Lung (tissue), 11 donors: ENCODE measurements at regions not wholly inside any gene's neighbourhood (a gene's known extent, or its start where the extent isn't known, plus 50 kb on each side); places are given as distances from the start of the nearest gene placed in this dataset.

Source experiments
- ATAC-seq: fragments of 200-7000 bp; cut with Tn5 transposase; one replicate; pipeline ENCODE4 v1.9.1; 2020; ENCODE audit warnings: moderate number of reproducible peaks; ENCODE audit not compliant: insufficient read depth, low FRiP score
- DNase-seq, 3 donors: peaks; one replicate each; pipeline ENCODE4 v3.0.0-alpha.2; 2013 to 2017
- H3K27ac ChIP-seq, 2 donors: one replicate each; pipeline ENCODE4 v1.5.1; 2013; ENCODE audit warnings: mild to moderate bottlenecking in 2 of 2, moderate library complexity in 2 of 2, control low read depth in 1 of 2, inconsistent platforms in 1 of 2, low read depth in 1 of 2, low read length in 1 of 2
- H3K27me3 ChIP-seq, 3 donors: one replicate each; pipeline ENCODE4 v1.5.1; 2013; ENCODE audit warnings: low read length in 2 of 3; ENCODE audit not compliant: control insufficient read depth in 3 of 3, insufficient read depth in 3 of 3
- H3K36me3 ChIP-seq, 4 donors: one replicate each; pipeline ENCODE4 v1.5.1; 2013; ENCODE audit warnings: low read length in 4 of 4, mild to moderate bottlenecking in 1 of 4, moderate library complexity in 1 of 4; ENCODE audit not compliant: control insufficient read depth in 4 of 4, insufficient read depth in 4 of 4
- H3K4me1 ChIP-seq, 5 donors: one replicate each; pipeline ENCODE4 v1.5.1; 2013; ENCODE audit warnings: low read length in 5 of 5, mild to moderate bottlenecking in 2 of 5, moderate library complexity in 1 of 5; ENCODE audit not compliant: control insufficient read depth in 5 of 5, insufficient read depth in 5 of 5
- H3K4me3 ChIP-seq: one replicate; pipeline ENCODE4 v1.5.1; 2013; ENCODE audit warnings: mild to moderate bottlenecking, control low read depth, moderate library complexity
- H3K9ac ChIP-seq, 2 donors: one replicate each; pipeline ENCODE4 v1.5.1; 2013; ENCODE audit warnings: low read length in 2 of 2, control low read depth in 1 of 2; ENCODE audit not compliant: insufficient read depth in 1 of 2
- H3K9me3 ChIP-seq, 4 donors: one replicate each; pipeline ENCODE4 v1.5.1; 2013; ENCODE audit warnings: low read length in 3 of 4, mild to moderate bottlenecking in 1 of 4, moderate library complexity in 1 of 4; ENCODE audit not compliant: control insufficient read depth in 4 of 4, insufficient read depth in 3 of 4
- CTCF ChIP-seq: IDR thresholded peaks from 2 replicates; pipeline ENCODE4 v1.5.1; 2012; ENCODE audit warnings: mild to moderate bottlenecking; ENCODE audit errors: control extremely low read depth, extremely low read depth
- WGBS, 2 donors: extraction: QIAGEN DNeasy Blood & Tissue Kit; methylation state at CpG; one replicate each; pipeline ENCODE4 v1.1.7; 2013; 5-methylcytosine and 5-hydroxymethylcytosine counted together
- donor health status: control.
- donor health status: control.
- donor health status: Bipolar disorder and iron deficiency.
- donor health status: healthy.
- donor health status: DM: yes; HTN: yes; CAD: no.

- no peak overlapping the region for H3K9ac ChIP-seq
- no peak for TF ChIP-seq CTCF
These were observed 64.2 kb upstream of the SELENOP start for GRCh38 chr5:42875785-42876374.

GRCh38 chr5:42875211-42875610, 63.5 kb upstream of the SELENOP start:
- no peak for ATAC-seq
- no peak for TF ChIP-seq CTCF
- no peaks in the 10 kb centered on the region for H3K36me3 ChIP-seq
- H3K27me3 ChIP-seq: no peaks in the 10 kb centered on the region
- DNase-seq: no peak
- H3K9me3 ChIP-seq: no peaks in the 10 kb centered on the region
- no peak overlapping the region for H3K4me3 ChIP-seq
- H3K4me1 ChIP-seq: peaks cover 0 to 26% (median 6%) of the 10 kb centered on the region in 5 donors
- H3K27ac ChIP-seq: no peak overlapping the region
- no peak overlapping the region for H3K9ac ChIP-seq

More at GRCh38 chr5:42875785-42876374, 64.2 kb upstream of the SELENOP start:
- Histone ChIP-seq H3K27me3 (no peaks in the 10 kb centered on the region), H3K9me3 (no peaks in the 10 kb centered on the region), H3K36me3 (no peaks in the 10 kb centered on the region), H3K4me3 (no peak overlapping the region), H3K27ac (no peak overlapping the region), H3K4me1 (peaks cover 0 to 28% (median 6%) of the 10 kb centered on the region in 5 donors)
- WGBS, 2 donors: 27 to 40% methylated on average over 1 of the region's 1 CpG
- ATAC-seq (no peak), DNase-seq (no peak)

- TF ChIP-seq CTCF: no peak
- no peaks in the 10 kb centered on the region for H3K27me3 ChIP-seq
- H3K9ac ChIP-seq: no peak overlapping the region
- H3K9me3 ChIP-seq: no peaks in the 10 kb centered on the region
- 72 to 83% methylated on average over 2 of the region's 2 CpGs for WGBS, 2 donors
- ATAC-seq (no peak), DNase-seq (no peak)
- H3K27ac ChIP-seq: no peak overlapping the region
- H3K4me1 ChIP-seq: peaks cover 0 to 23% (median 6%) of the 10 kb centered on the region in 5 donors
- H3K36me3 ChIP-seq: no peaks in the 10 kb centered on the region
- no peak overlapping the region for H3K4me3 ChIP-seq
These were observed 63.0 kb upstream of the SELENOP start for GRCh38 chr5:42874621-42875198.

- 91 to 92% methylated on average over 3 of the region's 3 CpGs for WGBS, 2 donors
- Histone ChIP-seq H3K4me3 (no peak overlapping the region), H3K4me1 (peaks cover 0 to 15% (median 3%) of the 10 kb centered on the region in 5 donors), H3K27ac (no peak overlapping the region), H3K9ac (no peak overlapping the region), H3K36me3 (no peaks in the 10 kb centered on the region), H3K27me3 (no peaks in the 10 kb centered on the region), H3K9me3 (no peaks in the 10 kb centered on the region)
- TF ChIP-seq CTCF: no peak
- DNase-seq: no peak
- ATAC-seq: no peak
These were observed 61.2 kb upstream of the SELENOP start for GRCh38 chr5:42872865-42873264.
